M059J (cell line): ENCODE measurements at regions not wholly inside any gene's neighbourhood (a gene's known extent, or its start where the extent isn't known, plus 50 kb on each side); places are given as distances from the start of the nearest gene placed in this dataset.
"Not testable (repeated sequence)": the region's sequence is repeated elsewhere in the genome, so short reads cannot be mapped to it uniquely, and the experiment has no call there.

Experiments used
- DNase-seq: peaks from one replicate; pipeline ENCODE4 v3.0.0-alpha.2; 2012; ENCODE audit warnings: low read depth

DNA sequence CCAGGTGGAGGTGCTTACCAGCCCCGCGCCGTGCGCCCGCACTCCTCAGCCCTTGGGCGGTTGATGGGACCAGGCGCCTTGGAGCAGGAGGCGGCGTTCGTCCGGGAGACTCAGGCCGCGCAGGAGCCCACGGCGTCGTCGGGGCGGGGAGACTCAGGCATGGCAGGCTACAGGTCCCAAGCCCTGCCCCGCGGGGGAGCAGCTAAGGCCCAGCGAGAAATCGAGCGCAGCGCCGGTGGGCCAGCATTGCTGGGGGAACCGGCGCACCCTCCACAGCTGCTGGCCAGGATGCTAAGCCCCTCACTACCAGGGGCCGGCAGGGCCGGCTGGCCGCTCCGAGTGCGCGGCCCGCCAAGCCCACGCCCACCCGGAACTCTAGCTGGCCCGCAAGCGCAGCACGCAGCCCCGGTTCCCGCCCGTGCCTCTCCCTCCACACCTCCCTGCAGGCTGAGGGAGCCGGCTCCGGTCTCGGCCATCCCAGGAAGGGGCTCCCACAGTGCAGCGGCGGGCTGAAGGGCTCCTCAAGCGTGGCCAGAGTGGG, 1087.5 kb downstream of the GALC start:
- DNase-seq = not testable (repeated sequence)

DNA sequence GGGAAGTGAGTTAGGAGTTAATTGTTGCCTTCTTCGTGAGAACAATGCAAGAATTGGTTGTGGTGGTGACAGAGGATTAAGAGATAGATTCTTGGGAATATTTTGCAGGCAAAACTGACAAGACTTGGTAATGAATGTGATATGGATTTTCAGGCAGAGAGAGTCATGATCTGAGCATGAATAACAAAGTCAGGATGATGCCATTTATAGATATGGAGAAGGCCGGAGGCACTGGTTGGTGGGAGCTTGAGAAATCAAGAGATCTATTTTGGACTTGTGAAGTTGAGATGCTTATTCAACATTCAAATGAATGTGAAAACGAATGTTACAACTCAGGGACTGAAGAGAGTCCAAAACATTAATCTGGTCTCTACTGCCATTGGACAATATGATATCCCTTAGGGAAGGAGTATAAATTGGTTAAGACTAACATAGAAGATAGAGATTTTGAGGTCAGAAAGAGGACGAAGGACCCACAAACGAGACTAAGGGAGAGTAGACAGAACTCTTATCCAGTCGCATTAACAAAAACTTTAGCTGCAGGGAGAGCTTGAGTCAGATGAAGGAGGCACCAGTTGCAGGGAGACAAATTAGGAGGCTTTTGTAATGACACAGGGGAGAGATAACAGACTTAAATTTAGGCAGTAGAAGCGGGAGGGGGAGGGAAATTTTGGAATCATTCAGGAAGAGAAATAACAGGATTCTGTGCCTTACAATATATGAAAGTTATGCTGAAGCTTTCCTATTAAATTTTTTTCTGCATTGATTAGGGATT, 1090.6 kb downstream of the GALC start:
- no peak for DNase-seq

DNA sequence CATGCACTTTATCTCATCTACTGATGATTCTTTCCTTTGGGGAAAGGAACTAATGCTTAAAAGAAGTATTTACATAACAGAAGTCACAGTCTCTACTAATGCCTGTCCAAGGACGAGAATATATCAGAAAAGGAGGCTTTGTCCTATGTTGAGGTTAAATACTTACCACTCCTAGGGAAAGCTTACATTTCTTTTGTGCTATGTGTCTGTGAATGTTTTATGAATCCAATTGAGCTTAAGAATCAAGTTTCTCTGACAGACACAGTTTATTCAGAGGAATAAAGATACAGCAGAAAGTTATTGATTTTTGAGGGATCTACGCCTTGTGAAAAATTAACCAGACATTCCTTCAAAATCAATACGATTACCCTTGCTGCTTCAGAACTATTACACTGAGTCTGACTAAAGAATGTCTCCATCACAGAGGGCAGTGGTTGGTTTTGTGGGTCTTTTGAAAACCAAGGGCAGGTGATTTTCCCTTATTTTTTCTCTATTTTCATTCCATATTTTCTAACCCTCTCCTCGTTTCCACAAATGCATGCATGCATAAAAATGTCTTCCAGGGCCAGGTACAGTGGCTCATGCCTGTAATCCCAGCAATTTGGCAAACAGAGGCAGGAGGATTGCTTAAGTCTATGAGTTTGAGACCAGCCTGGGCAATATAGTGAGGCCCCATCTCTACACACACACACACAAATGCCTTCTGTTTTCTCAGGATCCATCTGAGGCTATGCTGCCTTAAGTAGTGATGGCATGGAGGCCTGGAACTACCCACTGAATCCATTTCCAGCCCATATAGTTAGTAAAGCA, 1095.1 kb downstream of the GALC start:
- no peak for DNase-seq

DNA sequence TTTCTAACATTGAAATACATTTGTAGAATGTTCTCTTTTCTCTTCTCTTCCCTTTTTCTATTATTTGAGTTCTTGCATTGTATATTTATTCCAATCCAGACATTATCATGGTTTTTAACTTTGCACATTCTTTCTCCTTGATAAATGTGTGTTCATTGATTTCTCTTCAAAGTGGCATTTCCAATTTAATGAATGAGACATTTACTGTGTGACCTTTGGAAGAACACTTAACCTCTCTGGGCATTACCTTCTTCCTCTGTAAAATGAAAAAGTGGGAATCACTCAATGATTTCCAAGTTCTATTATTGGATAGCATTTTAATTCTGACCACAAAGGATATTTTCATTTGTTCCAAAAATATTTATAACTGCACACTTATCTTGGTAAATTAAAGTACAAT, 1095.8 kb downstream of the GALC start:
- DNase-seq = no peak

DNA sequence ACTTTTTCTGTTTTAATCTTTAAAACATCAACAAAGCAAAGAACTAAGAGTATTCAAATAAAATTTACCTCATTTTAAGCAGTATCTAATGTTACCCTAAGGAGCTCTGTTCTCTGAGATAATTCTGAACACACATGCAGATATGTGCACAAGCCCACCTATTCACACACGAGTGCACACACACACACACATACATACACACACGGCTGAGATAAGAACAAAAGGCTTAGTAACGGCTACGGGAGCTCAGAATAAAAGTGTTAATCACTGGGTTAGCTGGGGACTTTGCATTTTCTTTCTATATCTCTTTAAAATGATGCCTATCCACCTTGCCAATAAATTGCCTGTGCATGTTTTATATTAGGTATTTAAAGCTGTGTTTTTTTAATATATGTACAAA, 1096.3 kb downstream of the GALC start:
- no peak for DNase-seq

DNA sequence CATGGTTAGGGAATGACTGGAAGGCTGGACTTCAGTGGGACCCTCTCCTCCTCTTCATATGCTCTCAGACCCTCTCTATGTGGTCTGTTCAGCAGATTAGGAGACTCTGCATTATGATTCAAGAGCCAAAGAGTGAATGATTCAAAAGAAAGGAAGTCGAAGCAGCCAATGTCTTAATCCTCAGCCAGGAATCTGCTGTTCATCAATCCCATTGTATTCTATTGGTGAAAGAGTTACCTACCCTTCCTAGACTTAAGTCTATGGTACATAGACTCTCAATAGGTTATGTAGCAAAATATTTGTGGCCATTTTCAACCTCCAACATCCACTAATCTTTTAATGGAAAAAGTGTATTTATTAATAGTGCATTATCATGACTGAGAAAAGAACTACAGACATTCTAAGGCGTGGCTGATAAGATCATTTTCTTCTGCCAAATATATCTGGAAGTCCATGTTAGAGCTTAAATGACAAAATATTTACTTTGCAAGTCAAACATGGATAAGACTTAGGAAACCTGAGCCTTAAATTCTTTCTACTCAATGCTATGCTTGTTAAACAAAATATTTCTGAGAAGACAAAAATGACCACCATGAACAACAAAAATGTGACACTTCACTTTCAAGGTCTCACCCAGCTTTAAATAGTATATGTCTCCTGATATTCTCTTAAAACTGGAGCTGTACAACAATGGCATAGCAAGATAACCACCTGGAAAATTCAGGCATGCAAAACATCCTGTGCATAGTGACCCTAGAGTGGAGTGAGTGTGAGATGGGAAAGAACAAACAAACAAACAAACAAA, 1100.6 kb downstream of the GALC start:
- DNase-seq = no peak

DNA sequence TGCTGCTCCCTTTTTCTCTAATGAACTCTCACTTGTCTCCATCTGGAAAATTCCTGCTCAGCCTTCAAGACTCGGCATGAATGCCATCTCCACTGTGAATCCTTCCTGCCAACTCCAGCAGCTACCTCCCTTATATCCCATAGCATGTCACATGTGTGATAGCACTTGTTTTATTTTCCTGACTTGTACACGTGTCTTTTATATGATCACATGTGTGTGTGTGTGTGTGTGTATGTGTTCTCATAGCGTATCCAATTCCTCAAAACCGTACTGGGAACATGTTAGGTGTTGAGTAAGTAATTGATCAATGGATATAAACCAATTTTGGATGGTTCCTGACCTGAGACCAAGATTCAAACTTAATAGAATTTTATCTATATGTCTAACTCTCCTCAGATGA, 1107.7 kb downstream of the GALC start:
- no peak for DNase-seq

DNA sequence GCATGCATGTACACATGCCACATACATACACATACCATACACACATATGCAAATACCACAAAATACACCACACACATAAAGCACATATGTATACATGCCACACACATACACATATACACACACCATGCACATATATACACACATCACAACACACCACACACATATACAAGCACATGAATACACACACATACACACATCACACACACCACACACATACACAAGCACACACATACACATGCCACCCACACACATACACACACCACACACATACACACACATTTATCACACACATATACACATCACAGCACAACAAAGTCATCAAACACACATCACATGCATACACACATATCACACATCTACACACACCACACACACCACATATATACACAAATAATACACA, 1108.5 kb downstream of the GALC start:
- no peak for DNase-seq

DNA sequence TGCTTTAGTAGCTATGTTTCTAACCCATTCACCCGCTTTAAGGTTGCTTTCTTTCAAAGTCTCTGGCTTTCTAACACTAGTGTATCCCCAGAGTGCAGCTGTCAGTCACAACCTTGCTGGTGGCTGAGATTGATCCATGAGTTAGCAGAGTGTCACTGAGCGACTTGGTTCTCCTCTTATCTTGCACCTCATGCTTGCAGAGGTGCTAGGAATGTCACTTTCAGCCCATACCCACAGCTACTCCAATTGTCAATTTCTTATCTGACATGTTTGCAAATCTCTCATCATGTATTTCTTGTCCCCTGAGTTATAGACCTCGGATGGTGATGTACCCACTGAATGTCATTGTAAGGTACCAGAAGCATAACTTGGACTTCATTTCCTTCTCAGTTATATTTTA, 1110.2 kb downstream of the GALC start:
- no peak for DNase-seq

DNA sequence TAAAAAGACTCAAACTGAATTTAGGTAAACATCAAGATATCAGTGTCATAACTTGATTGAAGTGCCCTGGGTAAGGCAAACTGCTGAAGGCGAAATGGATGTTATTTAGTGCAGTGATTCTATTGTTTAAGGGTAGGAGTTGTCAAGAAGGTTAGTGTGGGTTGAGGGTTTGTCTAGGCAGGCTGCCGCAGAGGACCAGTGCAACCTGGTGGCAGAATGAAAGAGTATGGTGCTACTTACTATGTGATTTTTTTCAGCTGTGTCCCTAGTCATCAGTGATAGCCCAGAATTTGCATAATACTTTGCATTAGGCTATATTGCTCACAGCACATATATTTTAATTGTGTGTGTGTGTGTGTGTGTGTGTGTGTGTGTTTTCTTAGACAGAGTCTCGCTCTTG, 1127.0 kb downstream of the GALC start:
- no peak for DNase-seq

DNA sequence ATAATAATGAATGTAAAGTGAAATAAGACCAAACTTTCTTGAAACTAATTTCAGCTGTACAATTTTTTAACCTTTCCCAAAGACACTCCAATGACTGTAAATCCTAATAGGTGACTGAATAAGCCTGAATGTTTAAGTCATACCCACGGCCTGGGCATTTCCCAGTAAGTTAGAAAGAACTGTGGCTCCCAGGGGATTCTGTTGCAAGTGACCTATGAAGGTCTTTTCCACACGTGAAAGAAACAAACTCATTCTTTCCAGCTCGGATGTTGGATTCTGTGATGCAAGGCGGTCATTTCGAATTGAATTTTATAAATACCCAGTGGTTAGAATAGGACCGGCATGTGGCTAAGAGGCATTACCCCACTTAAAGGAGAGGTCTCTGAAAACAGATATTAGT, 1134.4 kb downstream of the GALC start:
- DNase-seq = no peak

DNA sequence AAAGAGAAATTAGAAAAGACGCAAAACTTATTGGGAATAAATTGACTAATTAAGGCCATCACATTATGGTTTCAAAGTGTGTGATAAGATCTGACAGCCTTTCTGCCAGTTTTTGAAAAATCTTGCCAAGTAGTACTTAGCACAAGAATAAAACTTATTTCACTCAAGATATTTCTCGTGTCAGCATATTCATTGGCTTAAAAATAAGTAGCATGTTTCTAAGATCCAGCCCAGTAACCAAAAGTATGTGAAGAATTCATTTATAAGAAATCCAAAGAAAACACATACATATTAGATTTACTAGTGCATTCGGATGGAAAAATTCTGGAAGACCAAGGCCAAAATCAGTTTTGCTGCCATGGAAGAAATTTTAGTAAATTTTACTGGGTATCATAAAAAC, 1135.0 kb downstream of the GALC start:
- DNase-seq = no peak

DNA sequence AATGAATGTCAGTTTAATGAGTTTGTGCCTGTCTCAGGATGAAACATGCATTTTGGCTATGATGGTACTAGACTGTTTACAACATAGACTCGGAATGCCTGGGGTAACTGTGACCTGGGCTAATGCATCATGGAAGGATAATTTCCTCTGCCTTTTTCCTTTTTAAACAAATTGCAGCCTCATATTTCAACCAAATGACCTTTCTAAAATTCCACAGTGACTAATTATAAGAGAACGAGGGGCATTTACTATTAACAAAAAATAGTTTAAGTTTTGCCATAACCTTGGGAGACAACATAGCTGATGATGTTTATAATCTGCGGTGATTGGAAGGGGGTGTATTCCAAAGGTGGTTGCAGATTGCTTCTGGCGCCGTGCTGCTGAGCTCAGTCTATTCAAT, 1140.5 kb downstream of the GALC start:
- peak; percentile 0 for DNase-seq

DNA sequence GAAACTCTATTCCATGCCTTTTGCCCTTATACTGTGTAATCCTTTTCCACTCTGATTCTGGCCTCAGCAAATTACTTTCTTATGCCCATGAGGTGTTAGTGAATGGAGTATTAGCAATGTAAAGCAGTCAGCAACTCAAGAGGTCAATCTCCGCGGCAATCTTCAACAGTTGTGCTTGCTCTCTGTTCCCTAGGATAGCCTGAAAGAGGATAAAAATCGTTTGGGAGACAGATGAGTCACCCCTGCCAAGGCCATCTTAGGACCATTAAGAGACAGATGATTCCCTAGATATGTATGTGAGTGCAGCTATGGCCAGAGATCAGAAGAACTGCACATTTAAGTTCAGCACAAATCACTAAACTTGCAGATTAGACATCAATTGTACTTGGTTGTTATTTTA, 1145.8 kb downstream of the GALC start:
- no peak for DNase-seq

DNA sequence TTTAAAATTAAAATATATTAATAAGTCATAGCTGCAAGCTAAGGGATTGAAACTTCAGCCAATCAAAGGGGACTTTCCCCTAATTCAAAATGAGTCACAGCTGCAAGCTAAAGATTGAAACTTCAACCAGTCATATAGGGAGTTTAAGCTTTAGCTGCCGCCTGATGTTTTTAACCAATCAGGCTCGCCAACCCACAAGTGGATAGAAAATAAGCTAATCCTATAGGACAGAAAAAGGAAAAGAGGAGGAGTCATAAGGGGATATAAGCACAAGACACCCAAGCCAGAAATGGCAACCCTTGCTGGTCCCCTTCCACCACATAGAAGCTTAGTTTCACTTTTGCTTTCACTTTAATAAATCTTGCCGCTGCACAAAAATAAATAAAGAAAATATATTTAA, 1154.6 kb downstream of the GALC start:
- peak; percentile 16 for DNase-seq

DNA sequence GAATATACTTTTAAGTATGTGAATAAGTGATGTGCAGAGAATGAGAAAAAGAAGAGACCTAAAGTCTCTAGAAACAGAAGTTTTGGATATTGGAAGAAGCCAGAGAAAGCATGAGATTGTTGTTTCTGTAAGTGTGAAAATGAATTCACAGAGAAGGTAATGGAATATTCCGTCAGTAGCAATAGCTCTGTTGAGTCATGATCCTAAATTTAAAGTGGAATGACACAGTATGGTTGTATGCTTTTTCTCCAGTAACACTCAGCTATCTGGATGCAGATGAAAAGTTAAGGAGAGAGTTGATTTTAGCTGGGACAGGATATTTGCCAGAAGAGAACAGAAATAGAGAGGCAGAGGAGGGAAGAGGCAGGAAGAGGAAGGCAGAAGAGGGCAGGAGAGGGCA, 1166.3 kb downstream of the GALC start:
- DNase-seq = no peak

DNA sequence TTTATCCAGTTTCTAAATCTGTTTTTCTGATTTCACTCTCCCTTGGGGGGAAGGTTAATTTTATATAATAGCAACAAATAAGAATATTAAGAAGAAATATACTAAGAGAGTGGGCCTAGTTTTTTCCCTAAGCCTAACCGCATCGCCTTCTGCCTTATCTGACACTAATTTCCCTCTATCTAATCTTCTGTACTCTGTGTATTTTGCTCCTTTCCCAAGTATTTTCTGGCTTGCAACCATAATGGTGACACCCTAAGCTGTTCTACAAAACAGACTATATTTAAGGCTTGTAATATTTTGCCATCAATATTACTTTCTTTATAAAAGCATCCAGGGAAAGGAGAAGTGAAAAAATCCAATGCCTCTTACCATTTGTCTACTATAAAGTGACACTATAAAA, 1168.8 kb downstream of the GALC start:
- no peak for DNase-seq

DNA sequence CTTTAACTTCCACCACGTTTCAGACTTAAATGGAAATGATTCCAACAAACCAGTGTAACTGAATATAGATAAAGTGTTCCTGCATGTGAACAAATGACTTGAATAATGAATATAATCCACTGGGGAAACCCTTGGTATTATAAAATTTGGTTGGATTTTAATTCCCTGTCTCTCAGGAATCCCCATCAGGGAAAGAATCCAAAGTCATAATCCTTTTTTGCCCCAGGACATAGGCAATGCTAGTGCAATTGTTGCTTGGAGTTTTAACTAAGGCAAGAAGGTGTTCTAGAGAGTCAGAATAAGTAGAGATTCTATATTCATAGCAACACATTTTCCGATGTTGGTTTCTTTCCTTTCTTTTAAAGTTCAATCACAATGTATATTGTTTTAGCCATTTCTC, 1169.4 kb downstream of the GALC start:
- DNase-seq = no peak

DNA sequence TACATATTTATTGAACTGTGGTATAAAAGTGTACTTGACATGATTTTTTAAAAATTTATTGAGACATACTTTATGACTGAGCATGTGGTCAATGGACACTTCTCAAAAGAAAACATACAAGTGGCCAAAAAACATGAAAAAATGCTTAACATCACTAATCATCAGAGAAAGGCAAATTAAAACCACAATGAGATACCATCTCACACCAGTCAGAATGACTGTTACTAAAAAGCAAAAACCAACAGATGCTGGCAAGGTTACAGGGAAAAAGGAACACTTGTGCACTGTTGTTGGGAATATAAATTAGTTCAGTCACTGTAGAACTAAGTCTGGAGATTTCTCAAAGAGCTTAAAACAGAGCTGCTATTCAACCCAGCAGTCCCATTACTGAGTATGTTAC, 1177.6 kb downstream of the GALC start:
- DNase-seq = no peak

DNA sequence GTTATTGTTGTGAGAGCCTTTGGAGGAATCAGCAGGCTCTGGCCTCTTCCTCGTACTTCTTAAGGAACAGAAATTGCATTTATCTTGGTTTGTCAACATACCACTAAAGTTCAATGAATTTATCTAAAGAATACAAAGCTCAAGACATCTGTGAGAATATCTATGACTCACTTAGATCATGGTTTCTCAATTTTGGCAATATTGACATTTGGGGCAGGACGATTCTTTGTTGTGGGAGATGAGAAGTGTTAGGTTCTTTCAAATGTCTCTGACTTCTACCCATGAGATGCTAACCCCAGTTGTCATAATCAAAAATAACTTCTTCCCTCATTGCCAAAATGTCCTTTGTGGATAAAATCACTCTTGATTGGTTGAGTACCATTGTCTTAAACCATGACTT, 1190.3 kb downstream of the GALC start:
- no peak for DNase-seq

DNA sequence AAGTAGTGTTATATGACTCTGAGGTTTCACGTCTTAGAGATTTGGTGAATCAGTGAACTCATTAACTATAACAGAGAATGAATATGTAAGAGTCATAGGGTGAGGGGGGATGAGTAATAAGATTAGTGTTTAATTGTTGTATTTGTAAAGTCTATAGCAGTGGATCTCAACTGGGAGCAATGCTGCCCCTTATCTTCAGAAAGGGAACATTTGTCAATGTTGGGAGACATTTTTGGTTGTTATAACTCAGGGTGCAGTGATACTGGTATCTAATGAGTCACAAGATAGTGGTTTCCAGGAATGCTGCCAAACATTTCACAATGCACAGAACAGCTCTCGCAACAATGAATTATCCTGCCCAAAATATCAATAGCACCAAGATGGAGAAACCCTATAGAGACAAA, 1193.7 kb downstream of the GALC start:
- DNase-seq = peak; percentile 7

DNA sequence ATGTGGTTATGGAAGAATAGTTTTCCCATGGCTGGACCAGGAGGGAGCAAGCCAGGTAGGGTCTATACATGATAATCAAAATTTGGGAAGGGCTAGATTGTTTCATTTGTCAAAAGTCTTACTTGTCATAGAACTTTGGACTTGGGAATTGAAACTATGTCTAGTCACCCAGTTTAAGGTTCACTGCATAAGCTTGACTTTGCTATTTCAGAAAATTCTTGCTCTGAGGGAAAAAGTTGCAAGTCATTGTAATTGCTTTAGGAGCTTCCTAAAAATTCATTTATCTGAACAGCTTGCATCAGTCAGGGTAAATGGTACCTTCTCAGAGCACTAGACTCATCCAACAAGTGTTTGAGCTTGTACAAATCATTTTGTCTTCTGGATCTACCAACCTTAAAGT, 1194.7 kb downstream of the GALC start:
- no peak for DNase-seq

DNA sequence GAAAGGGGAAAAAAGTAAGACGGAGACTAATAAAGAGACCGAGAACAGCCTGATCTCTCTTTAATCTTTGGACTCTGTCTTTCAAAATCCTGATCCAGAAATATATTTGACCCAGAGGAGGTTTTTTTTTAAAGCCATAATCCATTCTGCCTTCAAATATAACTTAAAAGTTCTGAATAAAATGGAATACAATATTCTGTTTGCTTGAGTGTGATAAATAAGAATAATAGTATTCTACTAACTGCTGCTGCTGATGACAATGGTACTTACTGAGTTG, 1196.0 kb downstream of the GALC start:
- DNase-seq = no peak
